Parathyroid adenoma (tissue), 2 donors: ENCODE measurements at regions not wholly inside any gene's neighbourhood (a gene's known extent, or its start where the extent isn't known, plus 50 kb on each side); places are given as distances from the start of the nearest gene placed in this dataset.

Experiments
- H2AFZ ChIP-seq: fragments of 300-600 bp; sonication (generic); one replicate; pipeline ENCODE4 v1.7.0; 2017; ENCODE audit warnings: antibody characterized with exemption, mild to moderate bottlenecking
- H3K27ac ChIP-seq: fragments of 300-600 bp; sonication (generic); one replicate; pipeline ENCODE4 v1.7.0; 2017
- H3K27me3 ChIP-seq: fragments of 300-600 bp; sonication (generic); one replicate; pipeline ENCODE4 v1.7.0; 2017; ENCODE audit warnings: low read length; ENCODE audit not compliant: control insufficient read depth, insufficient read depth
- H3K36me3 ChIP-seq: fragments of 300-600 bp; sonication (generic); one replicate; pipeline ENCODE4 v1.7.0; 2017; ENCODE audit warnings: low read length; ENCODE audit not compliant: control insufficient read depth, insufficient read depth
- H3K4me1 ChIP-seq: fragments of 300-600 bp; sonication (generic); one replicate; pipeline ENCODE4 v1.7.0; 2017; ENCODE audit warnings: control low read depth
- H3K4me2 ChIP-seq: fragments of 300-600 bp; sonication (generic); one replicate; pipeline ENCODE4 v1.7.0; 2017; ENCODE audit warnings: low read length
- H3K4me3 ChIP-seq: fragments of 300-600 bp; sonication (generic); one replicate; pipeline ENCODE4 v1.7.0; 2017; ENCODE audit warnings: low read depth, low read length
- H3K79me2 ChIP-seq: fragments of 300-600 bp; sonication (generic); one replicate; pipeline ENCODE4 v1.7.0; 2017; ENCODE audit warnings: control low read depth
- H3K9ac ChIP-seq: fragments of 300-600 bp; sonication (generic); one replicate; pipeline ENCODE4 v1.7.0; 2017; ENCODE audit warnings: mild to moderate bottlenecking
- H3K9me3 ChIP-seq: fragments of 300-600 bp; sonication (generic); one replicate; pipeline ENCODE4 v1.7.0; 2017; ENCODE audit warnings: low read length; ENCODE audit not compliant: control insufficient read depth
- TF ChIP-seq, protein P1 (sequence below): fragments of 300-600 bp; sonication (generic); IDR thresholded peaks from one replicate; pipeline ENCODE4 v1.7.0; 2017; ENCODE audit warnings: antibody characterized with exemption, mild to moderate bottlenecking
- donor health status: primary hyperparathyroidism.

DNA sequence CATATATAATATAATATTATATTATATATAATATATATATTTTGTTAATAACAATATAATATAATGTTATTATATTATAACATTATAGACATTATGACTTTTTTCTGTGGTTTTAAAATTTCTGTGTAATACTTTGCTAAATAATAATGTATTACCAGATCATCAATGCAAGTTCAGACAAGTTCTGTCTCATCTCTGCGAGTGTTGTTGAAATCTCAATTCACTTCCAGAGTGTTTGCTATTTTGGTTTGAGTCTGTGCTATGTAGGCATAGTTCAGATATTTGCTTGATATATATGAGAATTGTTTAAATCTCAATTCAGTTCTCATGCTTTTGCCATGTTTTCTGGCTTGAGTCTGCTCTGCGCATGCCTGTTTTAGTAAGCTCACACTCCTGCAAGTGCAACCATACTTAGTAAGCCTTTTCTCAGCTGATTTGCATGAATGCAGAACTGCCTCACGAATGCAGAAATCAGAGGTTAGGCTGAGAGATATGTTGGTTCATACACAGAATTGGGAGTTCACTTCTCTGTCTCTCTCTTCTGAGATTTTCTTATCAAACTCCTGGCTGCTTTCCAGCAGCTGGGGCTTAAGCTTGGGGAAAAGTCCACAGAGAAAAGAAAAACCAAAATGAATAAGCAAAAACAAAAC, 830.2 kb upstream of the SORCS1 start:
- Histone ChIP-seq H3K4me2 (no peak overlapping the region), H3K27ac (no peak overlapping the region), H3K36me3 (no peaks in the 10 kb centered on the region), H3K79me2 (no peaks in the 10 kb centered on the region), H3K4me3 (no peak overlapping the region), H3K4me1 (no peaks in the 10 kb centered on the region), H3K9ac (no peak overlapping the region), H3K9me3 (no peaks in the 10 kb centered on the region), H2AFZ (no peak overlapping the region), H3K27me3 (no peaks in the 10 kb centered on the region)
- TF ChIP-seq, protein P1, sequence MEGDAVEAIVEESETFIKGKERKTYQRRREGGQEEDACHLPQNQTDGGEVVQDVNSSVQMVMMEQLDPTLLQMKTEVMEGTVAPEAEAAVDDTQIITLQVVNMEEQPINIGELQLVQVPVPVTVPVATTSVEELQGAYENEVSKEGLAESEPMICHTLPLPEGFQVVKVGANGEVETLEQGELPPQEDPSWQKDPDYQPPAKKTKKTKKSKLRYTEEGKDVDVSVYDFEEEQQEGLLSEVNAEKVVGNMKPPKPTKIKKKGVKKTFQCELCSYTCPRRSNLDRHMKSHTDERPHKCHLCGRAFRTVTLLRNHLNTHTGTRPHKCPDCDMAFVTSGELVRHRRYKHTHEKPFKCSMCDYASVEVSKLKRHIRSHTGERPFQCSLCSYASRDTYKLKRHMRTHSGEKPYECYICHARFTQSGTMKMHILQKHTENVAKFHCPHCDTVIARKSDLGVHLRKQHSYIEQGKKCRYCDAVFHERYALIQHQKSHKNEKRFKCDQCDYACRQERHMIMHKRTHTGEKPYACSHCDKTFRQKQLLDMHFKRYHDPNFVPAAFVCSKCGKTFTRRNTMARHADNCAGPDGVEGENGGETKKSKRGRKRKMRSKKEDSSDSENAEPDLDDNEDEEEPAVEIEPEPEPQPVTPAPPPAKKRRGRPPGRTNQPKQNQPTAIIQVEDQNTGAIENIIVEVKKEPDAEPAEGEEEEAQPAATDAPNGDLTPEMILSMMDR, result no peak

DNA sequence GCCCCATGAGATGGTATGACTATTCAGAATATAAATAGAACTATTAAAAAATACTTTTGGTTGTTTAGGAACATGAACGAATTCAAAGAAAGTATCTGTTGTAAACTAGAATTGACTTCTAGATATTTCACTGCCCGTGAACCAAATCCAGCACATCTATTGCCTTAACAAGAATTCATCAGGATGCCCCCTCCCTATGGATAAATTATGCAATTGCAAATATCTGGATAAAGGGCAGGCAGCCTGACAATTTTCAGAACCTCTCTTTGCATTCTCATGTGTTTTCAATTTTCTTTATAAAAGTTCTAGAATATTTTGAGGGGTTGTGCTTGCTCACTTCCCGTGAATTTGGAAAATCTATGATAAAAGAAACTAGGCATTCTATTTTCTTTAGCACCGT, 822.1 kb upstream of the SORCS1 start:
- no peak overlapping the region for H2AFZ ChIP-seq
- no peak overlapping the region for H3K27ac ChIP-seq
- no peaks in the 10 kb centered on the region for H3K4me1 ChIP-seq
- TF ChIP-seq, protein P1, result no peak
- H3K79me2 ChIP-seq, result no peaks in the 10 kb centered on the region
- H3K4me3 ChIP-seq, result no peak overlapping the region
- no peak overlapping the region for H3K9ac ChIP-seq
- no peak overlapping the region for H3K4me2 ChIP-seq
- H3K9me3 ChIP-seq, result no peaks in the 10 kb centered on the region
- H3K27me3 ChIP-seq, result no peaks in the 10 kb centered on the region
- H3K36me3 ChIP-seq, result no peaks in the 10 kb centered on the region

DNA sequence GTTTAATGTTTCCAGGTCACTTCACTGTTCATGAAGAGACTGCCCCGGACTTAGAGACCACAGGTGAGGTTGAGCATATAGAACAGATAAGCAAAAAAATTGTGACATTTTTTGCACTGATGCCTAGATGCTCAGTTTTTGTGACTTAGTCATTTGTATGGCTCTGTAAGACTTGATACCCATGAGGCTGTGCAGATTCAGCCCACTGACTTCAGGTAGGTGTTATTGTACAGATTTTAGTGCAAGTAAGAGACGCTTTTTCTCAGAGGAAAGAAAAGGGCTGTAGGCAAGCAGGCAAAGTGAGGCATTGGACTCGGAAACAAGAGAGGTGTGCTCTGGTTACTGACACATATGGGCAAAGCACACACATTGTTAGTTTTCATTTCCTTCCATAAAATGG, 820.1 kb upstream of the SORCS1 start:
- Histone ChIP-seq H3K4me2 (no peak overlapping the region), H3K9me3 (no peaks in the 10 kb centered on the region), H3K36me3 (no peaks in the 10 kb centered on the region), H3K27ac (no peak overlapping the region), H3K4me1 (no peaks in the 10 kb centered on the region), H2AFZ (no peak overlapping the region), H3K9ac (no peak overlapping the region), H3K79me2 (no peaks in the 10 kb centered on the region), H3K4me3 (no peak overlapping the region), H3K27me3 (no peaks in the 10 kb centered on the region)
- TF ChIP-seq, protein P1, result no peak

DNA sequence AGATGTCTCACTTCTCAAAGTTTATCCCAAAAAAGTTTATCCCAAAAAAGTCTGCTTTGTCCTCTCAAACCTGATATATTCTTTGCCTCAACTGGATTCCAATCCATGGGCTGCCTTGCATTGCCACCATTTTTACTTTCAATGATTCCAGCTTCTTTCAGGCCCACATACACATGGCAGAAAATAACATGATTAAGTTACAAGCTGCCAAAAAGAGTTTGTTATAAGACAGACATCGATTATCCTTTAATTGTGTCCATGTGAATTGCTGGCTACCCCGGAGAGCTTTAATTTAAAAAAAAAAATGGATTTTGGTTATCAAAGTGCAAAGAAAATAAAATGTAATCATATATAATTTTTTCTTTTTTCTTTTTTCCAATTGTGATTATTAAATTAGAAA, 819.6 kb upstream of the SORCS1 start:
- Histone ChIP-seq H3K27ac (no peak overlapping the region), H3K36me3 (no peaks in the 10 kb centered on the region), H3K4me1 (no peaks in the 10 kb centered on the region), H3K9ac (no peak overlapping the region), H3K9me3 (no peaks in the 10 kb centered on the region), H2AFZ (no peak overlapping the region), H3K79me2 (no peaks in the 10 kb centered on the region), H3K27me3 (no peaks in the 10 kb centered on the region), H3K4me3 (no peak overlapping the region), H3K4me2 (no peak overlapping the region)
- TF ChIP-seq, protein P1, result no peak

DNA sequence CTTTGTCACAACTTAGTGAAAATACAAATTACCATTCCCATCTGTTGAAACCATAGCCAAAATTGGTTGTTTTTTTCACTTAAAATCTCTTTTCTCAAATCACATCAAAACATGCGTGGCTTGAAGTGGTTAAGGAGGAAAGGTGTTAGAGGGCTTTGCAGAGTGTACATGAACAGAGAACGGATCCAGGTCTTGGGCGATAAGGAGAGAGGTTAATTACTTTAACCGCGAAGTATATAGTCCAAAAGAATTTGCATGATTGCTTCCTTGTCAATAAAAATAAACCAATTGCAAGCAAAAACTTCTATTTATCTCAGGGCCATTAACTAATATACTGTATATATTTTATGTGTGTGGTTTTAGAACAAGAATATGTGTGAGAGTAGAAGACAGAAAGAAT, 813.9 kb upstream of the SORCS1 start:
- Histone ChIP-seq H3K27ac (no peak overlapping the region), H3K4me3 (no peak overlapping the region), H3K9ac (no peak overlapping the region), H3K79me2 (no peaks in the 10 kb centered on the region), H3K4me2 (no peak overlapping the region), H2AFZ (no peak overlapping the region), H3K4me1 (no peaks in the 10 kb centered on the region), H3K9me3 (no peaks in the 10 kb centered on the region), H3K36me3 (no peaks in the 10 kb centered on the region), H3K27me3 (no peaks in the 10 kb centered on the region)
- TF ChIP-seq, protein P1, result no peak
